DMS79 (cell line): ENCODE measurements at regions not wholly inside any gene's neighbourhood (a gene's known extent, or its start where the extent isn't known, plus 50 kb on each side); places are given as distances from the start of the nearest gene placed in this dataset.
"Not testable (repeated sequence)": the region's sequence is repeated elsewhere in the genome, so short reads cannot be mapped to it uniquely, and the experiment has no call there.

Experiments
- DNase-seq: peaks from one replicate; lab custom pipeline; 2025; lab: John Stamatoyannopoulos, UW

DNA sequence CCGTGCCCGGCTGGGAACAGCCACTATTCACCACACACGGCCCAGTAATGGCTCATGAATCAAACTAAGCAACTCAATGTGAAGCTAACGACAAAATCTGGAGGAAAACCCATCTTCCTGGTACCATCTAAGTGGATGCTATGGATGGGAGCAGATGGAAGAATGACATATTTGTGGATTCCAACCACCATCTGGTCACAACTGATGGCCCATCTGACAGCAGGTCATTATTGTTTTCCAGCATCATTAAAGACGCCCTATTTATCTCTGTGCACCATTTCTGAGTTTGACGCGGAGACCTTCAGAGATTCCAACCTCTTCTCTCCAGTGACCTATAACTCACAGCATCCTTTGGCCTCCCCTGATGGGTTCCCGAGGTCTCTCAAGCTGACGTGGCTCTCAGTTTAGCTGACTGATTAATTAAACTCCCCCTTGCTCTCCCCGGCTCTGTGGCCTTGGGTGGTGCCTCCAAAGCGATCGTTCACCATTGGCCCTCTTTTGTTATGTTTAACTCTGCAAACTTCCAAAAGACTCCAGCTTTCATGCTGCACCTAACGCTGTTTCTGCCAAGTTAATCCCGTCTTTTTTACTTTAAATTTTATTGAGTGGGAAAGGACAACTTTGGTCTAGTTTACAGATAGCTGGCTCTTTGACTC is 1514.4 kb downstream of the BRD1 start:
- DNase-seq = no peak

DNA sequence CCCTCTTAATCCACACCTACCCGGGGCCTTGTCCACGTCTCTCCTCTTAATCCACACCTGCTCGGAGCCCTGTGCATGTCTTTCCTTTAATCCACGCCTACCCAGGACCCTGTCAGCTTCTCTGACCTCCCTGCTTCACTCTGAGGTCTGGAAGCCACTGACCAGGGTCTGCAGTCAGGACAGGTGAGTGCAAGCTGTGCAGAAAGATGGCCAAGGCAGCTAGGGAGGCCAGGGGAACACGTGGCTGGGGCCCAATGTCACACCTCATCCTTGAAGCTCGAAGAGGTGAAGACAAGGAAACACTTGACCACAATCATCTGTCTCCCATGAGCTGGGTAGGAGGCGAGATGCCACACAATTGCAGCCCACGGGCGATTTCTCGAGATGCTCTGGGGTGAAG is 1516.9 kb downstream of the BRD1 start:
- DNase-seq = no peak

DNA sequence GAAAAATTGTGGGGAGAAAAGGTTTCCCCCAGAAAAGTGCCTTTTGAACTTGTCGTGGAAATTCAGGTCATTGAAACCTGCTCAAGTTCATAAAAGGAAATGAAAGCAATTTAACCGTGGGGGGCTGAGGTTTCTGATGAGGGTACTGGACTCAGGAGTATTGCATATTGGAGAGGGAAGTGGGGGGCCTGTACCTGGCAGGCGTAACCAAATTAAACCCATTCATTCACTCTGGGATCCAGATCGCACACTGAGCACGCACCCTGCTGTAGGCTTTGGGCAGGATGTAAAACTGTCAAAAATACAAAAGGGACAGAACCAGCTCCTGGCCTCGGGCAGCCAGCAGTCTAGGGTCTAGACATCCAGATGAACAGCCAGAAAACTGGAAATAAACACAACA is 1517.4 kb downstream of the BRD1 start:
- no peak for DNase-seq

DNA sequence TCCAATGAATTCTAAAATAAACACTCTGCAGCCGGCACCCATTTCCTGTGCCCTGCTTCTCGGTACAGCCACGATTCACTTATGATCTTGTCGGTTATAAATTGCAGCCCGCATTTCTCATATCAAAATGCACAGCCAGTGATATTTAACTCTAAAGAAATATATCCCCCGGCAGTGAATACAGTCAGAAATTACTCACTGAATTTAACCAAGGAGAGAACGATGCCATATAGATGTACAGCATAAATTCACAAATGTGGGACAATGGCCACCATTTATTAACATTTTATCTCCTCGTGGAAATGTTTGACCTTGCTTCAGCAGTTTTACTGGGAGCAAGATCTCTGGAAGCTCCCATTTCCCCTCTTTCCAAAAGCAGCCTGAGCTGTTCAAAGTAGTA is 1517.8 kb downstream of the BRD1 start:
- no peak for DNase-seq

DNA sequence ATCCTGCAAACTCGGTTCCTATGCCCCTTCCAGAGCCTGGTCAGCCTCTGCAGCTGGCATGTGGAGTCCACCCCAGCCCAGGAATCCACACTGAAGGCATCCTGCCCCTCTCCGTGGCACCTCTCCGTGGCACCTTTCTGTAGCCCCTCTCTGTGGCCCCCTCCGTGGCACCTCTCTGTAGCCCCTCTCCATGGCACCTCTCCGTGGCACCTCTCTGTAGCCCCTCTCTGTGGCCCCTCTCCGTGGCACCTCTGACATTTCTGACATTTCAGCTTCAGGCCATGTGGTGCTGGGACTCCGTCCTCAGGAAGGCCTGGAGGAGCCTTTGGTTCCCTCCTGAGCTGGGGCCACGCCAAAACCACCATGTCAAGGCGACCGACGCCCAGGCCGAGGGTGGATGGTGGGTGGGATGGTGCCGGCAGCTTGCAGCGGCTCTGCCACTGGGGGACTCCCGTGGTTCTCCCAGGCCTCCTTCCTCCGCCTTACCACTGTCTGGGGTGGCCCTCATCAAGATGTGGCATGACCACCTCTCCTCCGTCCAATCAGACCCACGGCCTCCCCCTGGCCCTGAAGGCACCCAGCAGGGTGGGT is 1518.5 kb downstream of the BRD1 start:
- no peak for DNase-seq

DNA sequence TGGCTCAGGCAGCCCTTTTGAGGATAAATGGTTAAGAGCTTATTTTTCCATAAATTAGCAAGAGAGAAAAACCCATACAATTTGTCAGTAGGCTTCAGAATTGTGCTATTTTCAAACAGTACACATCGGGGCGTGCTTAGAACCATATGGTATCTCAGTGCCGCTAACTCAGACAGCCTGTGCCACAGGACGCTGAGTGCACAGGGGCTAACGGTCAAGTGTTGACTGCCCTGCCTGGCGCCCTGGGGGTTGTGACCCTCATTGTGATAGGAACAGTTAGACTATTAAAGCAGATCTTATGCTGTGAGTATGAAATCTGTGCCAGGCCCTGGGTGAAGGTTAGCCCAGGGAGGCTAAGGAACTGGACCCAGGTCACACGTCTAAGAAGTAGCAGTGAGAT is 1519.7 kb downstream of the BRD1 start:
- DNase-seq = no peak

DNA sequence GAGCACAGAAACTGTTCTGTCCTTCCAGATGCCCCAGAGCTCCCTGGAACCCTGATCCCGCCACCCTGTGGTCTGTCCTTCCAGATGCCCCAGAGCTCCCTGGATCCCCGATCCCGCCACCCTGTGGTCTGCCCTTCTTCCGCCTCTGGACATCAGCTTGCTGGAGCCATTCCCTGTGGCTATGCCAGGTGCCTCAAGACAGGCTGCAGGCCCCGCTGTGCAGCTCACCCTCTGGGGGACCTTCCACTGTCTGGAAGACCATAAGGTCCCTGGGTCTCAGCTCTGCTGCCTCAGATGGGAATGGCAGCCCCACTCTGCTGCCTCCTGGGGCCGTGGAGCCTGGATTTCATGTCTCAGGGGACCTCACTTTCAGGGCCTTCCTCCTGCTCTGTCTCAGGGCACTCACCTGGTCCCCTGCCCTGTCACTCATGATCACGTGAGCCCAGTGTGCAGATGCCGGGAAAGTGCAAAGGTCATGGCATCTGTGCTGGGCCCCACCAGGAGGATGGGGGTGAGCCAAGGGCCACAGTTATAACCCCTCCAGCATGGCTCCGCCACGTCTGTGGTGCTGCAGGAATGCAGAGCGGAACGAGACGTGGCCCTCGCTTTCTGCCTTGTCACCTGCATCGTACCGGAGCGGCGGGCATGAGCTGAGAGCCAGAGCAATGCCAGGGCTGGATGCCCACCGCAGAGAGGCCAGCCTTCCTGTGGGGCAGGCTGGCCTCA is 1520.7 kb downstream of the BRD1 start:
- DNase-seq = no peak

DNA sequence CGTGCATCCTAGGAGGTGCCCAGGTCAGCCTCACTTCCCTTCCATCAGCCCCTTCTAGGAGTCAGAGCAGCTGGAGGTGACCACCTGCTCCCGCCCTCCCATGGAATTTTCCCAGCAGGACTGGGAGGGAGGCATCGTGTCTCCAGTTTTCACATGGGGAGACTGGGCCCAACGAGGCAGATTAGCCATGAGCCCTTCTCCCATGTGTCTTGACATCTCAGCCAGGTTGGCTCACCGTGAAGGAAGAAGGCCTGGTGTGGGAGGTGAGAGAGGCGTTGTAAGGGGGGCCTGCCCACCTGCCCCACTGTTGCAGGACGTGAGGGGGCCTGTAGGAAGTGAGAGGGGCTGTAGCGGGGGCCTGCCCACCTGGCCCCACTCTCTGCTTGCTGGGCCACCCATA is 1521.4 kb downstream of the BRD1 start:
- DNase-seq = no peak

DNA sequence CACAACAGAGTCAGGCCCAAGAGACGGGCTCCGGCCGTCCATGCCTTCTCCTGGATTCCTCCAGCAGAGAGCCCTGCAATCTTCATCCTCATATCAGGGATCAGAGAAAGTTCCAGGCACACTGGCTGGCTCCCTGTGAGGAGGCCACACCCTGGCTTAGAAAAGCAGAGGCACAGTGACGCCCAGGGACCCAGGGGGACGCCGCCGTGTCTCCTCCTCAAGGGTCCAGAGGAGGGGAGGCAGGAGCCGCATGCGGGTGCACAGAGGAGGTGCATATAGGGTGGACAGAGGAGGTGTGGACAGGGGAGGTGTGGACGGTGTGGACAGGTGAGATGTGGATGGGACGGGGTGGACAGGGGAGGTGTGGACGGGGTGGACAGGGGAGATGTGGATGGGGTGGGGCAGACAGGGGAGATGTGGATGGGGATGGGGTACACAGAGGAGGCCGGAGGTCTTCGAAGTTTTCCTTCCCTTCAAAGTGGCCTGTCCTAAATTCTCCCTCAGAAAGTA is 1521.9 kb downstream of the BRD1 start:
- DNase-seq = no peak

DNA sequence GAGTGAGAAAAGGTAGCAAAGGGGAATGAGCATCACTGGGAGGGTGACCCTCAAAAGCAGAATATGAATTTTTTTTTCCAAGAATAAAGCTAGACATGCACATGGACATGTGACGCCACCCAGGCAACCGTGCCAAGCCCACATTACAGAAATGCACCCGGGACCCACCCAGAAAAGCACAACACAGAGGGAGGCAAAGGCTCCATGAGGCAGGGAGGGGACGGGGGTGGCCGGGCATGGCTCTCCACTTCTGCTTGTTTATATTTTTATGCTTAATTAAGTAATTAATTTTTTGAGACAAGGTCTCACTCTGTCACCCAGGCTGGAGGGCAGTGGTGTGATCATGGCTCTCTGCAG is 1524.3 kb downstream of the BRD1 start:
- no peak for DNase-seq

DNA sequence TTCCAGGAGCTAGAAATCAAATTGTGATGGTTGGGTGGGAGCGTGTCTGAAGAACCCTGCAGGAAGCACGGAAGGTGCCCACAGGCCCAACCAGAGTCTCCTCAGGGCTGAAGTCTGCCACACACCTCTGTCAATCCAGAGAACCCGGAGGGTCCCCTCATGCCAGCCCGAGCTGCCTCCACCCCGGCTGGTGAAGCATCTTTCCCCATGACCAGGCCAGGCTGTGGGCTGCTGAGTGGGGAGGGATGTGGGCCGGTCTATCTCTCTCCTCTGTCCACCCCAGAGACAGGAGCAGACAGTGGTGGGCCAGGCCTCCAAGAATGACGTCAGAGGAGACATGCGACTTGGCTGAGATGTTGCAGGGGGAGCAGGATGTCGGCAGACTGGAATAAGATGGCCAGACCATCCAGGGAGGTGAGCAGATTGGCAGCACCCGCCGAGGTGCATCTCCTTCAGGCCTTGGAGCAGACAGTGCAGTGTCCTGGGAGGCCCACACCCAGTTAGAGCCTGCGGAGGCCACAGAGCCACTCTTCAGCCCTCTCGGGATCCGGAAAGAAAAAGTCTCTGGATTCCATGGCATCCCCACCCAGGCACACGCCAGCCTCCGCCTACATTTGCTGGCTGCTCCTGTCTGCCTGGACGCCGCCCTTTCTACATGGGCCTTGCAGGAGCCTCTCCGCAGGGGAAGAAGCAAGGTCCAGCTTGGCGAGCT is 1524.9 kb downstream of the BRD1 start:
- DNase-seq = no peak

DNA sequence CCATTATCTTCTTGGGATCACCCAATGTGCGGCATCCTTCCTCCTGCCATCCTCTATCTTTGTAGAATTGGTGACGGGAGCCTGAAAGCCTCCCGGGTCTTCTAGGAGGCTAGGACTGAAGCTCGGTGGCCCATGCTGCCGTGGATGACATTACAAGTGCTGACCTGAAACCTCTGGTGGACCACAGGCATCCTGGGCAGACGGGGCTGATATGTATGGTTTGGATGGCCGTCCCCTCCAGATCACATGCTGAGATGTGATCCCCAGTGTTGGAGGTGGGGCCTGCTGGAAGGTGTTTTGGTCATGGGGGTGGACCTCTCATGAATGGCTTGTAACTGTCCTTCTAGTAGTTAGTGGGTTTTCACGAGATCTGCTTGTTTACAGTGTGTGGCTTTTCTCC is 1525.8 kb downstream of the BRD1 start:
- no peak for DNase-seq

DNA sequence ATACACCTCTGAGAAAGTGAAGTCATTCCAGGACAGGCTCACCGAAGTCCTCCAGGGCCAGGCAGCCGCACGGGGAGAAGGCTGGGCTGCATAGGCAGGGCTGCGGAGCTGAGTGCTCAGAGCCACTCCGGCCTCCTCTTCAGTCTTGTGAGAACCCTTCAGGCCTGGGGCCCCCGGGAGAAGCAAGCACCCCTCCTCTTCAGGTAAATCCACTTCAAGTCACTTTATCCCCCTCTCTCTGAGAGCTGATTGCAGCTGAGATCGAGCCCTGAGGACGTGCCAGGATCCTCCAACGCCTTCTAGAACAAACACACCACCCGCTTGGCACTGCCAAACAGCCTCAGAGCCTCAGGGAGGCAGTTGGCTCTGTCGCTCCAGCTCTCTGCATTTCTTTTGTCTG is 1526.3 kb downstream of the BRD1 start:
- peak; percentile 92 for DNase-seq

DNA sequence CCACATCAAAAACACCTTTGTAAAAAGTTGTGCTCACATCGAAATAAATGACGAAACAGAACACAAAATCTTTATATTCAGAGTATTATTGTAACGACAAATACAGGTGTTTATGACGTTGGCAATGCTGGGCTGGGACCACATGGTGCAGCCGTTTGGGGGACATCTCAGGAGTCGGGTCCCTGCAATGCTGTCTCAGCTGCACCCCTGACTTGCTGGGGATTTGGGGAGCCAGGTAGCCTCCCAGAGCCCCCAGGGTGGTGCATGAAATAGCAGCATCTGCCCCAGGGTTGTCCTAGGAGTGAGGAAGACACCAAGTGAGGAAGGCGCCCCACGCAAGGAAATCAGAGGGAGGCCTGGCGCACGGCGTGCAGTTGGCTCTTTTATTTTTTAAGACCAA is 1526.8 kb downstream of the BRD1 start:
- DNase-seq = no peak

DNA sequence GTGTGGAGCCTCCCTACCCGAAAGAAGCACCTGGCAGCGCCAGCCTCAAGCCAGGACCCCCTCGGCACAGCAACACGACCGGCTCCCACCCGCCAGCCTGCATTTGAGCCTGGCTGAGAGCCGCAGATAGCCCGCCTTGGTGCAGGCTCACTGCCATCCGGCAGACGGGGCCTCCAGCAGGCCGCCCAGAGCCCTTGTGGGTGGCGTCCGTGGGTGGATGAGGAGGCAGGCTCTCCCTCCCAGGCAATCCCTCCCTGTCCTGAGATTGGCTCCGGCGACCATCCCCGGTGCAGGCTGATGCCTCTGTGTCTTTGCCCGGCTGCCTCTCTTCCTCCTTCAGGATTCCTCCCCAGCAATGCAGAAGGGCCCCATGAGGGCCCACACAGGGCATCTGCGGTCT is 1527.9 kb downstream of the BRD1 start:
- no peak for DNase-seq

DNA sequence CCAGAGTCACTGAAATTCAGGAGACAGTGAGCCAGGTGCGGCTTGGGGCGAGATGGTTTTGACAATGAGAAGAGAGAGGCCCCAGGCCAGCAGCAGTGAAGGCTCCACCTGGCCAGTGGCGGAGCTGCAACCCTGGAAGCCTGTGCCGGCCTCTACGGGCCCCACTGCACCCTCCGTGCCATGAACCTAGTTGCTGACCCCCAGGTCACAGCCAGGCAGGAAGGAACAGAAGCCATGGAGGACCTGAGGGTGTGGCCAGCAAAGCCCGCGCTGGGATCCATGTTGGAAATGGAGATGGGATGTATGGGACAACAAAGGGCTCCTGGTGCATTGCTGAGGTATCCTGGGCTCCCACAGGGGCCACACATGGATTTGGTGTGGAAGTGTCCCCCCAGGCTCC is 1528.5 kb downstream of the BRD1 start:
- no peak for DNase-seq

DNA sequence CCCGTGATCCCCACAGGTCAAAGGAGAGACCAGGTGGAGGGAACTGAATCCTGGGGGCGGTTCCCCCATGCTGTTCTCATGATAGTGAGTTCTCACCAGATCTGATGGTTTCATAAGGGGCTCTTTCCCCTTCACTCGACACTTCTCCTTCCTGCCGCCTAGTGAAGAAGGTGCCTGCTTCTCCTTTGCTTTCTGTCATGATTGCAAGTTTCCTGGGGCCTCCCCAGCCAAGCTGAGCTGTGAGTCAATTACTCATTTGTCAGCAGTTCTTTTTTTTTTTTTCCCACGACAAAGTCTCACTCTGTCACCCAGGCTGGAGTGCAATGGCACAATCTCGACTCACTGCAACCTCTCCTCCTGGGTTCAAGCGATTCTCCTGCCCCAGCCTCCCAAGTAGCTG is 1530.4 kb downstream of the BRD1 start:
- no peak for DNase-seq

DNA sequence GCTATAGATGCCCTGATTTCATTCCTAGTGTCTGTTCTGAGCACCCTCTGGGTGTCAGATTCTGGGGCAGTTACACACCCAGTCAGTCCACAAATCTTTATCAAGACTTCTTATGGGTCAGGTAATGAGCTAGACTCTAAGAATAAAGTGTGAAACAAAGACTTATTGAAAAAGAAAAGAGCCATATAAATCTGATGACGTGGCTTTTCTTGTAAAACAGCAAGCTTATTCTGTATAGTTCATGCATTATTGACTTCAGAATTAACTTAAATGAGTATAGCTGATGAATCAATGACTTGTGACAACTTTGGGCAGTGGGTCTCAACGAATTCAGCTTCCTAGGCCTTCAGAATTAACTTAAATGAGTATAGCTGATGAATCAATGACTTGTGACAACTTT is 1527.5 kb downstream of the TBC1D22A start:
- DNase-seq = not testable (repeated sequence)

DNA sequence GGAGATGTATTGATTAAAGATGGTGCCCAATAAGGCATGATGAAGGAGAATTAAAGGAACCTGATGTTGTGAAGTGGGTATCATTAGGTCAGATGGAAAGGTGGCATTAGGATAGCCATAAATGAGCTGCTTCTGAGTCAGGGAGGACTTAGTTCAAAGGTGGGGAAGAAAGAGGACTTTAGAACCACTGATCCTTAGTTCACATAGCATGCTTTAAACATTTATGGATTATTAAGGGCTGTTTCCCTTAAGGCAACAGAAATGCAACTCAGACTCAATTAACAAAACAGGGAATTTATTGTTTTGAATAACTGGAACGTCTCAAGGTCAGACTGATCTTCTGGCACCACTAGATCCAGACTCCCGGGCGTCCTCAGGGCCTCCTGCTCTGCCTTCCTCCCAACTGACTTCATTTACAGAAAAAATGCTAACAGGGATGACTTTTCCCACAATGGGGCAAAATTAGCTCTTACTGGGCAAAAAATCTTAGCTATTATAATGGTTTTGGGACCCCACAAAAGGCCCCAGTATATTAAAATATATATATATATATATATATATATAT is 1526.0 kb downstream of the TBC1D22A start:
- no peak for DNase-seq

DNA sequence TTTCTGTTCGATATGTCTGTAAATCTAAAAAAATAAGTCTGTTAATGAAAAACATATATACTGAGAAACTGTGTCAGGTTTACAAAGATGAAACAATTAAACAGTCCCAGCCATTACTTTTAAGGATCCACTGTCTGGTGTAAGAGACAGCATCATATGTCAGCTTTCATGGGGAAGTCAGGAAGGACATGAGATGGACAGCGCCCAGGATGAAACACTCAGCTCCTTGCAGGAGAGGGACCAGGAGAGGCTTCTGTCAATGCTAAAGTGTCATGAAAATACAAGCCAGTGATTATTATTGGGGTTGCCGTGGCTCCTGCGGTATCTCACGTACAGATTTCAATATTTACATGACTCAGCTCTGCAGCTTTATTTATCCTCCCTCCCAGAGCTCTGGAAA is 1524.6 kb downstream of the TBC1D22A start:
- no peak for DNase-seq

DNA sequence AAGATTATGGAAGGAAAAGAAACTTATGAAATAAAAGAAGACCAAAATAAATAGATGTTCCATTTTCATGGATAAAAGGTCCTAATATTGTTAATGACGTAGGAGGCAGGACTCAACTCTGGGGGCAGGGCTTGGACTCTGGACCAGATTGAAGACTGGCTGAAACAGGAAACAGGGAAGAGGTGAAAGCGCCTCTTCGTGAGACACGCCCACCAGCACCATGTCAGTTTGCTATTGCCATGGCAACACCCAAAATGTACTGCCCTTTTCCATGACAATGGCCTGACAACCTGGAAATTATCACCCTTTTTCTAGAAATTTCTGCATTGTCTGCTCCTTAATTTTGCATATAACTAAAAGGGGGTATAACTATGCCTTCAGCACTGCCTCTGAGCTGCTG is 1522.2 kb downstream of the TBC1D22A start:
- DNase-seq = no peak

DNA sequence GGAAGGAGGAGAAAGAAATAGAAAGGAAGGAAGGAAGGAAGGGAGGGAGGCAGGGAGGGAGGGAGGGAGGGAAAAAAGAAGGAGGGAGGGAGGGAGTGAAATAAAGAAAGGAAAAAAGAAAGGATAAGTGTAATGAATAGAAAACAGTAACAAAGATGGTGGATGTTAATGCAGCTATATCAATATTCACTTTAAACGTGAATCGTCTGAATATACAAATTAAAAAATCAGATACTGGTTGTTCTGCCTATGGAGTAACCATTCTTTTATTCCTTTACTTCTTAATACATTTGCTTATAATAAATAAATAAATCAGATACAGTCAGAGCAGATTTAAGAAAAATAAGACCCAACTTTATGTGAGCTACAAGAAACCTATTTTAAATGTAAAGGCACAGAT is 1520.4 kb downstream of the TBC1D22A start:
- DNase-seq = no peak

DNA sequence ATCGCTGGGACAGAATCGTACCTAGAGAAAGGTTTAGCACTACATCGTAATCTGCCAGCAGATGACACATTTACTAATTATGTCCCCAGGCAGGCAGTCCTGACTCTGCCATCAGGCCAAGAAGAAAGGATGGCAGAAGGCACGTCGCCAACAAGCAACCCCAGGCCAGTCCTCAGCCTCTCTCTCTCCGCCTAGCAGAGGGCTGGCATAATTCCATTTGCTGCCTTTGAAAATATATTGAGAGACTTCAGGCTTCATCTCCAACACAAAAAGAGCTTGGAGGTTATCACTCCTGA is 1517.0 kb downstream of the TBC1D22A start:
- DNase-seq = no peak
